ENCODE measurements at regions not wholly inside any gene's neighbourhood (a gene's known extent, or its start where the extent isn't known, plus 50 kb on each side); places are given as distances from the start of the nearest gene placed in this dataset.

DNA sequence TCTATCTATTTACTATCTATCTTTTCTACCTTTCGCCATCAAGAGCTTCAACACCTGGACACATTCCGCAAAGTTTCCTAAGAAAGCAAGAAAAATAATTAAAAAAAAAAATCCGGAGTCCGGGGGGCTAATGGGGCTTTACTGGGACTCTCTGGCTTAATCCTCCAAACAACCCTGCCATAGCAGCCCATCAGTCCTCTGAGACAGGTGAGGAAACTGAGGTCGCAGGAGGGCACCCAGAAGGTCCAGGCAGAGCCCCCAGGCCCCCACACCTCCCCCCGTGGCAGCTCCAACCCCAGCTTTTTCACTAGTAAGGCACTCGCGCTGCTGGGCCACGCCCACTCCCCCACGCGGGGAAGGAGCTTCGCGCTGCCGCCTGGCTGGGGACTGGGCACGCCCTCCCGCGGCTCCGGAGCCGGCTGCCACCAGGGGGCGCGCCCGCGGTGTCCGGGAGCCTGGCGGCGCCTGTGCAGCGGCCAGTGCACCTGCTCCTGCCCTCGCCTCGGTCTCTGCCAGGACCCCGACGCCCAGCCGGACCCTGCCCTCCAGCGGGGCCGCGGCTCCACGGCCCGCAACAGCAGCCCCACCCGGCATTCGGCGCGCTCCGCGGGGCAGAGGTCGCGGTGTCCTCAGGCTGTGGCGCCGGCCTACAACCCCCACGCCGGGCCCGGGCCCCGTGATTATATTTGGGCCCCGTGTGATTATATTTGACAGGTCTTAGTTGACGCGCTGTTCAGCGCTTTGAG lies 54.1 kb upstream of the SAMD11 start:
- TF ChIP-seq, protein P1, sequence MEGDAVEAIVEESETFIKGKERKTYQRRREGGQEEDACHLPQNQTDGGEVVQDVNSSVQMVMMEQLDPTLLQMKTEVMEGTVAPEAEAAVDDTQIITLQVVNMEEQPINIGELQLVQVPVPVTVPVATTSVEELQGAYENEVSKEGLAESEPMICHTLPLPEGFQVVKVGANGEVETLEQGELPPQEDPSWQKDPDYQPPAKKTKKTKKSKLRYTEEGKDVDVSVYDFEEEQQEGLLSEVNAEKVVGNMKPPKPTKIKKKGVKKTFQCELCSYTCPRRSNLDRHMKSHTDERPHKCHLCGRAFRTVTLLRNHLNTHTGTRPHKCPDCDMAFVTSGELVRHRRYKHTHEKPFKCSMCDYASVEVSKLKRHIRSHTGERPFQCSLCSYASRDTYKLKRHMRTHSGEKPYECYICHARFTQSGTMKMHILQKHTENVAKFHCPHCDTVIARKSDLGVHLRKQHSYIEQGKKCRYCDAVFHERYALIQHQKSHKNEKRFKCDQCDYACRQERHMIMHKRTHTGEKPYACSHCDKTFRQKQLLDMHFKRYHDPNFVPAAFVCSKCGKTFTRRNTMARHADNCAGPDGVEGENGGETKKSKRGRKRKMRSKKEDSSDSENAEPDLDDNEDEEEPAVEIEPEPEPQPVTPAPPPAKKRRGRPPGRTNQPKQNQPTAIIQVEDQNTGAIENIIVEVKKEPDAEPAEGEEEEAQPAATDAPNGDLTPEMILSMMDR (IDR thresholded peaks at IDR 0.05; ENCODE audit: low read depth, low read length), result peak; percentile 32

More for the DNA sequence above, 54.1 kb upstream of the SAMD11 start:
- no peak for DNase-seq (ENCODE audit: extremely low read depth, low read depth)

Measured in AG09319 (cell line).